MG63 (cell line): ENCODE measurements at regions not wholly inside any gene's neighbourhood (a gene's known extent, or its start where the extent isn't known, plus 50 kb on each side); places are given as distances from the start of the nearest gene placed in this dataset.

Experiments
- DNase-seq: peaks from one replicate; pipeline ENCODE4 v3.0.0-alpha.2; 2020
- H3K27me3 ChIP-seq: fragments of 250-450 bp; sonication (Bioruptor Pico); 2 replicates; pipeline ENCODE4 v1.5.1; 2020; ENCODE audit warnings: mild to moderate bottlenecking, moderate library complexity
- H3K36me3 ChIP-seq: fragments of 250-450 bp; sonication (Bioruptor Pico); 2 replicates; pipeline ENCODE4 v1.5.1; 2020; ENCODE audit warnings: mild to moderate bottlenecking, moderate library complexity
- H3K4me3 ChIP-seq: fragments of 250-450 bp; sonication (Bioruptor Pico); 2 replicates; pipeline ENCODE4 v1.5.1; 2020; ENCODE audit warnings: mild to moderate bottlenecking, moderate library complexity
- H3K9me3 ChIP-seq: fragments of 250-450 bp; sonication (Bioruptor Pico); 2 replicates; pipeline ENCODE4 v1.5.1; 2020; ENCODE audit warnings: mild to moderate bottlenecking, moderate library complexity

GRCh38 chr2:144235050-144235449, 284.9 kb downstream of the ZEB2 start:
- Histone ChIP-seq H3K4me3 (no peak overlapping the region), H3K9me3 (no peaks in the 10 kb centered on the region), H3K27me3 (no peaks in the 10 kb centered on the region), H3K36me3 (no peaks in the 10 kb centered on the region)
- no peak for DNase-seq

GRCh38 chr2:144234542-144234871, 285.4 kb downstream of the ZEB2 start:
- Histone ChIP-seq H3K4me3 (no peak overlapping the region), H3K27me3 (no peaks in the 10 kb centered on the region), H3K9me3 (no peaks in the 10 kb centered on the region), H3K36me3 (no peaks in the 10 kb centered on the region)
- no peak for DNase-seq

DNA sequence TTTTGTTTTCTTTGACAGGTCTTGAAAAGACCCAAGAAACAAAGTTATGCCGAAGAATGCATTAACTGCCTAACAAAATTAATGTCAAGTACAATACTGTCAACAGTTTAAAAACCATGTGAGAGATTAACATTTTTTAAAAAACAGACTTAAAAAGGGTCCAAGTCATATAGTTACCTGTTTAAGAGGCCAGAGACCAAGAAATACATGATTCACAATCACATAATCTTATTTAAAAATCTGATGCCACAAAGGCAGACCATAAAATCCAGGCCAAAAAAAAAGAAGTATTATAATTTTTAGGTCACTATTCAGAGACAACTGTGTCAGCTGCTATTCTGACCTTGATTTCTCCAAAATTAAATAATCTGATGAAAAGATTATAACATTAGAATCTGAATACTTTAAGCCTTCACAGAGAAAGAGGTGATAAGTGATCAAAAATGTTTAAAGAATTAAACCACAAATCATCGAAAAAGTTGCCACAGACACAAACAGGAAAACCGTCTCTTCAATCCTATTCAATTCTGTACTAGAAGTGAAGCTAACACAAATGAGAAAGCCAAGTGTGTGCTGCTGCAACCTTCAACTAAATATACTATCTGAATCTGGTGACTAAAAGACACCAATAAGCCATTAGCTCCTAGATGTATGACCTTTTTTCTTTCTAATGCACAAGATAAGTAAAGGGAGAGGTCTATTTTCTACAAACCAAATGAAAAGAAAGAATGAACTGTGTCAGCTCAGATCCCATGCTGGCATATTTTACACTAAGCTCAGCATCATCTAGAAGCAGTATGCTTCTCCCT, 286.0 kb downstream of the ZEB2 start:
- no peak overlapping the region for H3K4me3 ChIP-seq
- H3K36me3 ChIP-seq, result no peaks in the 10 kb centered on the region
- DNase-seq, result no peak
- H3K9me3 ChIP-seq, result no peaks in the 10 kb centered on the region
- H3K27me3 ChIP-seq, result no peaks in the 10 kb centered on the region

DNA sequence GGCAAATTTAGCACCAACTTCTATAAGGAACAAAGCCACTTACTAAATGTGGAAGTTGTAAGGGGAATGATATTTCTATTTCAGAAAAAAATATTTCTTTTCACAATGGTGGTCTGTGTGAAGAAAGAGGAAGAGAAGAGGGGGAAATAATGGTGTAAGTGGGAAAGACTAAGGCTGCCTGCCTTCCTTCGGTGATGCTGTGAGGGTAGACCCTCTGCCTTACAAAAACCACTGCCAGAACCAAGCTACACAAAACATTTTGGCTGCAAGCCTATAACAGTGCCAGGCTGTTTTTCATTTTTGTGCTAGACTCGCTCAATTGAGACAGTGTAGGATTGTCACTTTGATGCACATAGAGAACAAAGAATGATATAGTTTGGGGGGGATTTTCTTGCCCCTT, 286.6 kb downstream of the ZEB2 start:
- DNase-seq, result no peak
- H3K36me3 ChIP-seq, result no peaks in the 10 kb centered on the region
- no peaks in the 10 kb centered on the region for H3K9me3 ChIP-seq
- no peaks in the 10 kb centered on the region for H3K27me3 ChIP-seq
- H3K4me3 ChIP-seq, result no peak overlapping the region

DNA sequence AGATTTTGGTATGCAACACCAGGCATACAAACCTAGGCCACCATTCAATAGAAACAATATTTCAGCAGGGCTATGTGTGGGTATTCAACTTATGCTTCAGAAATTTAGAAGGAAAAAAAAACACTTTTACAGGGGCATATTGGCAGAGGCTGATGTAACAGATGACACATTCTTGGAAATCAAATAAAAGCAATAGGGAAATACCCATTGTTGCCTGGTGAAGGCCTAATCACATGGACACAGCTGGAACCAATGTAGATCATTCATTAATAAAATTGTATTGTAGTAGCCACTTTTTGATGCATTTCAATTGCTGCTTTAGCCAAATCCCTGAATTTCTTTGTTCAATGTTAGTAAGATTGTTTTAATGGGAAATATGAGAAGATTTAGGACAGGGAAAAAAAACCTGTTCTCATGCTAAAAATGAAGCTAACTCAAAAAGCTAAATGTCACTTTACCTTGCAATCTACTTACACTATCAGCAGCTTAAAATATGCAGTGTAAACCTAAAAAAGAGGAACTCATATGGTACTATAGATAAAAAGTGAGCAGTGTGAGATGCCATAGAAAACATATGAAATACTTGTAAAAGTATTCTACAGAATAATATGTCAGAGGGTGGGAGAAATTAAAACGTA, 289.4 kb downstream of the ZEB2 start:
- Histone ChIP-seq H3K36me3 (no peaks in the 10 kb centered on the region), H3K4me3 (no peak overlapping the region)
- DNase-seq, result no peak

DNA sequence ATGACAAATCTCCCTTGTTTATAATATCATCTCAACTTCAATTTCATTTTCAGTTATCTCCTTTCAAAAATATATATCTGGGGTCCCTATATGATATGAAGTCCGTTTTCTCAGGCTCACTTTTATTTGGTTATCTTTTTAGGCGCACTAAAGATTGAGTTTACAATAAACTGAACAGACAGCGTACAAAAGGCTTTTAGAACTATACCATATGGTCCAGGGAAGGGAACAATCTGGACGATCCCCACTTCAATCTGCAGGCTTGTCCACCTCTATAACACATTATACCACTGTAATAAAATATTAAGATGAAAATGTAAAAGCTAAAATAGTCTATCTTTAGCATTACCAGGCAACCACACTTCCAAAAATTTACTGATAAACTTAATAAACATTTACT, 289.9 kb downstream of the ZEB2 start:
- H3K36me3 ChIP-seq, result no peaks in the 10 kb centered on the region
- no peaks in the 10 kb centered on the region for H3K9me3 ChIP-seq
- no peak for DNase-seq

More for the DNA sequence above, 289.4 kb downstream of the ZEB2 start:
- Histone ChIP-seq H3K27me3 (no peaks in the 10 kb centered on the region), H3K9me3 (no peaks in the 10 kb centered on the region)

GRCh38 chr2:144229296-144229695, 290.6 kb downstream of the ZEB2 start:
- DNase-seq, result no peak
- H3K36me3 ChIP-seq, result no peaks in the 10 kb centered on the region
- H3K4me3 ChIP-seq, result no peak overlapping the region
- H3K27me3 ChIP-seq, result no peaks in the 10 kb centered on the region
- H3K9me3 ChIP-seq, result no peaks in the 10 kb centered on the region

More for the DNA sequence above, 289.9 kb downstream of the ZEB2 start:
- Histone ChIP-seq H3K4me3 (no peak overlapping the region), H3K27me3 (no peaks in the 10 kb centered on the region)

GRCh38 chr2:144227427-144228105, 292.4 kb downstream of the ZEB2 start:
- no peaks in the 10 kb centered on the region for H3K27me3 ChIP-seq
- H3K36me3 ChIP-seq, result no peaks in the 10 kb centered on the region
- no peak overlapping the region for H3K4me3 ChIP-seq
- DNase-seq, result no peak
- no peaks in the 10 kb centered on the region for H3K9me3 ChIP-seq

- Histone ChIP-seq H3K9me3 (no peaks in the 10 kb centered on the region), H3K4me3 (no peak overlapping the region), H3K27me3 (no peaks in the 10 kb centered on the region), H3K36me3 (no peaks in the 10 kb centered on the region)
- no peak for DNase-seq
Observed at GRCh38 chr2:144225076-144225475, 294.8 kb downstream of the ZEB2 start.

DNA sequence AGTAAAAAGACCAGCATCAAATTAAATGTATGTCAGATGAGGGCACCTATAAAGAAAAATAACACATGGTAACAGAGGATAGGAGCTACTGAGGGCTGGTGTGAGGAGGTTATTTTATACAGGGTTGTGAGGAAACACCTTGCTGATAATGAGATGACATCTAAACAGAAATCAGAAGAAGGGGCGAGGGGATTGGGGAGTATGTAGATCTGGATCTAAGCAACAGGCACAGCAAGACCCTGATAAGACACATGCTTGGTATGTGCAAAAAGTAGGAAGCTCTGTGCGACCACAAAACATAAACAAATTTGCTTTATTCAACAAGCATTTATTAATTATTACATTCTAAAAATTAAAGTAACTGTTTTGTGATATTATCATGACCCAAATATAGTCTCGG, 295.4 kb downstream of the ZEB2 start:
- Histone ChIP-seq H3K36me3 (no peaks in the 10 kb centered on the region), H3K4me3 (no peak overlapping the region), H3K27me3 (no peaks in the 10 kb centered on the region), H3K9me3 (no peaks in the 10 kb centered on the region)
- DNase-seq, result no peak

- H3K36me3 ChIP-seq, result no peaks in the 10 kb centered on the region
- H3K27me3 ChIP-seq, result no peaks in the 10 kb centered on the region
- no peaks in the 10 kb centered on the region for H3K9me3 ChIP-seq
- no peak overlapping the region for H3K4me3 ChIP-seq
- DNase-seq, result no peak
Observed at GRCh38 chr2:144219979-144220378, 299.9 kb downstream of the ZEB2 start.

GRCh38 chr2:144217853-144218633, 301.9 kb downstream of the ZEB2 start:
- Histone ChIP-seq H3K9me3 (no peaks in the 10 kb centered on the region), H3K36me3 (no peaks in the 10 kb centered on the region), H3K4me3 (no peak overlapping the region), H3K27me3 (no peaks in the 10 kb centered on the region)
- peak; percentile 10 for DNase-seq

DNA sequence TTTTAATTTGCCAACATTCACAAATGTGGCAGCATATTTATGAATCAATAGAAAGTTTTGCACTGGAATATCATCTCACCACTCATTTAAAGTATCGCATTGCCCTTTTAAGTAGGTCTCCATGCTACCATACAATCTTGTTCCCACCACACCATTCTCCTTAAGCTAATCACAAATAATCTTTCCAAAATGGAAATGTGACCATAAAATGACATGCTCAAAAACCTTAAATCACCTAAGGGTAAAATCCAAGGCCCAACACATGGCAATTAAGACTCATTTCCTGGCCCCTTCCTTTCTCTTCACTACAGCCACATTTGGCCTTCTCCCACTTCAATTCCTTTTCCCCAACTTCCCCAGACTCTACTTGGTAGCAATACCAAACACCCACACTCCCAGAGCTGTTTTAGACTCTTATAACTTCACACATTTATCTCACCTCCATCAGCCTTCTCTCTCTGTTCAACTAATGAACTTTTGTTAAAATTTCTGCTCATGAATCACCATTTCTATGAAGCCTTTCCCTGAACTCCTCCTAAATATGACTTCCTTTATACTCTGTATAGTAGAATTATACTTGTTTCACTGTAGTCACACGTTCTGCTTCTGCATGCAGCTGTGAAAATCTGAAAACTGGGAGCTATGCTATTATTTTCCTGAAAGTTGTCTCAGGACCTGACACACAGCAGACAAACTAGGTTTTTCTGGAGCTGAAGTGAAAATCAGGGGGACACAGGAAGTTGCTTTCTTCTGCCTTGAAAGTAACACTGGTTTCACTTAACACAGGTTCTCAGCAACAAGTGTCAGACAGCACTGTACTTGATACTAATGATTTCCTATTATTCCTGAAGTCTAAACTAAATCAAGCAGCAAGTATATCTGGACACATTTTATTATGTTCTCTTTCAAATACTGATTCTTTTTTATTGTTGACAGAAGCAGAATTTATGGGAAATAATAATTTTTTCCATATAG, 303.9 kb downstream of the ZEB2 start:
- H3K27me3 ChIP-seq, result no peaks in the 10 kb centered on the region
- no peaks in the 10 kb centered on the region for H3K36me3 ChIP-seq
- DNase-seq, result no peak
- H3K4me3 ChIP-seq, result no peak overlapping the region
- no peaks in the 10 kb centered on the region for H3K9me3 ChIP-seq

DNA sequence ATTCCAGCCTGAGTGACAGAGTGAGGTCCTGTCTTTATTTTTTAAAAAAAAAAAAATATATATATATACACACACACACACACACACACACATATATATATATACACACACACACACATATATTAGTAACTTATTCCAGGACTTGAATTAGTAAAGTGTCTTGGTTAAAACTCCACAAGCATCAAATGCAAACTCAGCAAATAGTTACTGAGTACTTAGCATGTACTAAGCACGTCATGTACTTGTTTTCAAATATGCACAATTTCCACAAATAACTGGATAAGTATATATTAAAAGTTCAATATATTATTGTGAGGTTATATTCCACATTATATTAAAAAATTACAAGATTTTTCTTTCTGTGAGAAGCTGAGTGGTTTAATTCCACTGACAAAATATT, 304.7 kb downstream of the ZEB2 start:
- Histone ChIP-seq H3K27me3 (no peaks in the 10 kb centered on the region), H3K4me3 (no peak overlapping the region), H3K36me3 (no peaks in the 10 kb centered on the region), H3K9me3 (no peaks in the 10 kb centered on the region)
- no peak for DNase-seq

DNA sequence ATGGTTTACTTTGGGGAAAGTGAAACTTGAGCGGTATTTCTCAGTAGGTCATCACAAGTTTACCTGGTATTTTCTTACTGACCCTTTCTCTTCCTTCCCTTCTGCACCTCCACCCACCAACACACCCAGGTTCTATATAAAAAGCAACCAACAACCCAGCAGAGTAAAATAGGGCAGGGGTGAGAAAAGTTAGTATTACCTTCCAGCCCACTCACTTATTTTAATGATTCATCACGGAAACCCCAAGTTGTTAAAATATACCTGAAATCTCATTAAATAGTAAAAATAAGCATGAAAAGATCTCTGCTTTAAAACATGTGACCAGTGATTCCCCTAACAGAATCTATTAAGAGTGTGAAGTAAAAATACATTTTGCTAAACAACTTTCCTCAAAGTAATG, 306.1 kb downstream of the ZEB2 start:
- Histone ChIP-seq H3K4me3 (no peak overlapping the region), H3K9me3 (no peaks in the 10 kb centered on the region), H3K27me3 (no peaks in the 10 kb centered on the region), H3K36me3 (no peaks in the 10 kb centered on the region)
- DNase-seq, result no peak

DNA sequence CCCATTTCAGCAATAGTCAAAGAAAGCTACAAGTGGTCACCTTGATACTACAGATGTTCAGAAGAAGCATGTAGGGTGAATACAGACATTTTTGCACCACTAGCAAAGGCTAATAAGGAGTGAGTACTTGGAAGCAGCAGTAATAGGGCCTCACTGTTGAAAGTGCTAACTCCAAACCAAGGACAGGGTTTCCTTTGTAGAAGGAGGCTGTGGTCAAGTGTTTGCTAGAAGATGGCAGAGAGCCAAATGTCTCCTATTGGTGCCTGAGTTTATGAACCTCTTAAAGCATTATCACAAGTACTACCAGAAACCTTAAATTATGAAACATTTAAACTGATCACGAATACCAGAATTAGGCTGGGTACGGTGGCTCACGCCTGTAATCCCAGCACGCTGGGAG, 308.1 kb downstream of the ZEB2 start:
- Histone ChIP-seq H3K36me3 (no peaks in the 10 kb centered on the region), H3K4me3 (no peak overlapping the region), H3K9me3 (no peaks in the 10 kb centered on the region), H3K27me3 (no peaks in the 10 kb centered on the region)
- DNase-seq, result no peak
